Muscle of back (tissue), 3 donors: ENCODE measurements at regions not wholly inside any gene's neighbourhood (a gene's known extent, or its start where the extent isn't known, plus 50 kb on each side); places are given as distances from the start of the nearest gene placed in this dataset.
"Not testable (repeated sequence)": the region's sequence is repeated elsewhere in the genome, so short reads cannot be mapped to it uniquely, and the experiment has no call there.

Experiments
- DNase-seq, 3 donors: peaks; one replicate each; pipeline versions ENCODE4 v3.0.0 to v3.0.0-alpha.2; 2013

DNA sequence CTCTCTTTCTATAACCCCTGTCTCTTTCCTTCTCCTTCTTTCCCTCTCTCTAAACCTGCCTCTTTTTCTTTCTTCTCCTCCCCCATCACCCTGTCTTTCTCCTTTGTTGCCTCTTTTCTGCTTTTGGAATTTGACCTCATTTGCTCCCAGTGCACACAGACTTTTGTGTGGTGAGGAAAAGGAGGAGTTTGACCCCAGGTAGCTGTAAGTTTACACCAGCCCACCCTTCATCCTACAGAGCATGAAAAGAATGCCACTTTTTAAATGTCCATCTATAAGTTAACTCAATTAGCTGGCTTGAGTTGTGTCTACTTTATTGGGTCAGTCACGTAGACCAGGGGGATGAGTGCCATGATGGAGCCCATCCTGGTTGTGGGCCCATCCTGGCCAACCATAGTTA, 146.8 kb upstream of the SLC38A2 start:
- no peak for DNase-seq

DNA sequence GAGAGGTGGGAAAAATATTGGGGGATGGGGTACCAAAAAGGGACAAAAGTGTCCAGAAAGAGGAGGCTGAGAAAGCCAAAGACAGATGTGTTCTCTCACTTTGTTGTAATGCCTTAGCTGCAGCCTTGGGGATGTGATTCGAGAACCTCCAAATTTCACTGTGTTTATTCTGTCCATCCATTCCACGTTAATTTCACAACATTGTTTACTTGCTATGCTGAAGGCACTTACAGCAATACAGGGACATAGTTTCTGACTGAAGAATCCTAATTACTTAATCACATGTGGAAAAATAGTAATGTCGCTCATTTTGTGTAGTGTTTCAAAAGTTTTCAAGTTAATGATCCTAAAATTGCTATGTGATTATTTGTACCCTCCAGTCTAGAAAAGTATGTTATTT, 146.2 kb upstream of the SLC38A2 start:
- DNase-seq: no peak

DNA sequence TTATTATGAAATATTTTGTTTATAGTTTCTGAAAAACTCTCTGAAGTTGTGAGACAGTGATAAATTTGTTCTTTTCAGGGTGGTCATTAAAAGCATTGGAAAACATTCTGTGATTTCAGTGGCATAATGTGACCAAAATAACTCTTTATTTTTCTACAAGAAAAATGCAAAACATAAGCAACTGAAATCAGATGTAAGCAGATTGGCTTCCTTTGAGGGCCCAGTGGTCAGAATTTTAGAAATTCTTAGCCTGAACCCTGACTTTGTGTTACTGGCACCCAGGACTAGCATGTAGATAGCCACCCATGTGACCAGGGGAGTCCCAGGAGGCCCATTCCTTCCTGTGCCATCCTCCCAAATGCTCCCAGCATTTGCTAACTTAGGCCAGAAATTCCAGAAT, 145.6 kb upstream of the SLC38A2 start:
- DNase-seq: no peak

DNA sequence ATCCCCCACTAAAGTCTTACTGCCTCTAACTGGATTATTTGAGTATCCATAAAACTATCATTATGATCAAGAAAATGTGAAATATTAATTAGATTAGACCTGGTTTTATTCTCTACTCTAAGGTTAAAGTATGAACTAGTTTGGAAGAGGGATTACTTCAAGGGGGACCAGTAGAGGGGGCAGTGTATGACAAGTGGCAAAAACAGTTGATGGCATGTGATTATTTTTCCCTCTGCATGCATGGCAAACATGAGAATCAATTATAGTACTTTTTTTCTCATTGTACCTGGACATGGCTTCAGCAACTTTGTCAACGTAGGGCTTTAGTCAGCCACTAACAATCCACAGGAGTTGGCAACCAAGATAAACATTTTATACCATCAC, 145.0 kb upstream of the SLC38A2 start:
- DNase-seq: no peak

DNA sequence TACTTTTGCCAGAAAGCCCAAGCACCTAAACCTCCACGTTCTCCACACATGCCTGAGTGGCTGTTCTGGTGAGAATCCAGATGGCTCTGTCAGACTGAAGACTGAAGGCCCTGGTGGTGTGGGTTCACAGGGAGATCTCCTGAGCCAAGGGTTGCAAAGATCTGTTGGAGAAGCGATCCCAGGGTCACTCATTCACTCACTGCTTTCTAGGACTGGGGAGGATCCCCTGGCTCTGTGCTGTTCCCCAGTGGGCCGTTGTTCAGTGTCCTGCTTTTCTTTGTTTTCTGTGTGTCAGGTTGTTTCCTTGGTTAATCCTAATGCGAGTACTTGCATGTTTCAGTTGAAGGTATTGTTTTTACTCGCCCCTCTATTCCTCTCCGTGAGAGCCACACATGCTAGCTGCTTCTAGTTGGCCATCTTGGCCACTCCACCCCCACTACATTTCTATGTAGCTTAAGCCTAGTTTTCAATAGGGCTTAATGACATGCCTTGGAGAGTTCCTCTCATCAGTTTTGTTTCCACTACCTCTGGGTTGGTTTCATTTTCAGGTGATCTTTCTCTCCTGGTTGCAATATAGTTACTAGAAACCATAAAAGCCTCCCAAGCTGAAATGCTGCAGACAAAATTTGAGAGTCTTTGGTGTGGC, 144.5 kb upstream of the SLC38A2 start:
- DNase-seq: no peak

DNA sequence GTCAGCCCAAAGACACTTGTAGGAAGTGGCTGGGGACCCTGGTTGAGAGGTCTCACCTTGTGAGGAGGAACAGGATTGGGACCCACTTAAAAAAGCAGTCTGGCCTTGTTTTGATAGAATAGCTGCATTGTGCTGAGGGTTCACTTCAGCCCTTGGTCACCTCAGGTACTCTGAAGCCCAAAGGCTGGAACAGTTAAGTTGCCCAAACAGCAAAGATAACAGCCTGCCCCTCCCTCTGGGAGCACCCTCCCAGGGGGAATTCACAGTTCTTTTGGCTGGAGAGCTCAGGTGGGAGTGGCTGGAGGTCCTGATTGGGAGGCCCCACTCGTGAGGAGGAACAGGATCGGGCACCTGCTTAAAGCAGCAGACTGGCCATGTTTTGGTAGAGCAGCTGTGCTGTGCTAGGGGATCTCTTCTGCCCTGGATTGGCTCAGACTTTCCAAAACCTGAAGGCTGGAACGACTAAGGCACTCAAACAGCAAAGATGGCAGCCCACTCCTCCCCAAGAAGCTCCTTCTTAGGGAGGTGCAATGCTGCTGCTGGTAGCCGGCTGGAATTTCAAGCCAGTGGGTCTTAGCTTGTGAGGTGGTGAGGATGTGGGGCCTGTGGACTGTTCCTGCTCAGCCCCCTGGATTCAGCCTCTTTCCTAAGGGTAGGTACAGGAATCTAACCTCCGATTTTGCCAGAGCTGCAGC, 143.8 kb upstream of the SLC38A2 start:
- no peak for DNase-seq

DNA sequence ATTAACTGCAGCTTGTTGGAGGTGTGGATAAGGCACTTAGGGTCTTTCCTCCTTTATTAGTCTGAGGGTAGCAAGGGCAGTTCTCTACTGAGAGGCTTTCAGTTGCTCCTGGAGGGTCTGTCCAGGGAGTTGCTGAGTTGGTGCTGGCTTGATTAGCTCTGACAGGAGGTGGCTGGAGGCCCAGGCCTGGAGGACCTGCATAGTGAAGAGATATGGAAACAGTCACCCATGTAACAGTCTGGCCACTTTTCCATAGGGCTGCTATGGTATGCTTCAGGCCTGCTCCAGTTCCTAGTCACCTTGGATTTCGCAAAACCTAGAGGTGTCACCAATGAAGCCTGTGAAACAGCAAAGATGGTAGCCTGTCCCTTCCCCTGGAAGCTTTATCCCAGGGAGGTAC, 143.3 kb upstream of the SLC38A2 start:
- no peak for DNase-seq

DNA sequence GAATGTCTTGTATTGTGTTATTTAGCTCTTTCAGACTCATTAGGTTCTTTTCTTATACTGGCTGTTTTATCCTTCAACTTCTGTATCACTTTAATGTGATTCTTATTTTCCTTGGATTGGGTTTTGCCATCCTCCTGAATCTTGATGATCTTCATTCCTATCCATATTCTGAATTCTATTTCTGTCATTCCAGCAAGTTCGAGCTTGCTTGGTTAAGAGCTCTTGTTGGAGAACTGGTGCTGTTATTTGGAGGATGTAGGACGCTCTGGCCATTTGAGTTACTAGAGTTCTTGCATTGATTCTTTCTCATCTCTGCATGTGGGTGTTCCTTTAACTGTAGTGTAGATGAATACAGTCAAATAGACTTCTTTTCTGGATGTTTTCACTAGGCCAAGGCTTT, 142.3 kb upstream of the SLC38A2 start:
- DNase-seq: no peak

DNA sequence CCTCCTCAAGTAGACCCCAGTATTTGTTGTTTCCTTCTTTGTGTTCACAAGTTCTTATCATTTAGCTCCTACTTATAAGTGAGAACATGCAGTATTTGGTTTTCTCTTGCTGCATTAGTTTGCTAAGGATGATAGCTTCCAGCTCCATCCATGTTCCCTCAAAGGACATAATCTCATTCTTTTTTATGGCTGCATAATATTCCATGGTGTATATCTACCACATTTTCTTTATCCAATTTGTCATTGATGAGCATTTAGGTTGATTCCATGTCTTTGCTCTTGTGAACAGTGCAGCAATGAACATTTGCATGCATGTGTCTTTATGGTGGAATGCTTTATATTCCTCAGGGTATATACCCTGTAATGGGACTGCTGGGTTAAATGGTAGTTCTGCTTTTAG, 137.7 kb upstream of the SLC38A2 start:
- DNase-seq: not testable (repeated sequence)

DNA sequence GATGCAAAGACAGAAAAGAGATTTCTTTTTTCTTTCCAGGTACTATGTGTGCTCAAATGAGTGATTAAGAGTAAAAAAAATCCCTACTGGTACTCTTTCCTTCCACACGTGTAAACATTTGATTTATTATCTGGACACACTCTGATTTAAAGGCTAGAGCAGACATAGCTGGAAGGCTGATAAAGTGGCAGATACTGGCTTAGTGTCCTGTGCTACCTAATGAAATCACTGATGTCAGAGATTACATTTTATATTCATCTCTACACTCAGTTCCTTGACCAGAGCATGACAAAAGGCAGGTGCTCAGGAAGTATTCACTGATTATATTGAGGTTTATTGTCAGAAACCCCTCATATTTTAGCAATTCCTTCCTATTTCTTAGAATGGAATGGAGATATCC, 136.6 kb upstream of the SLC38A2 start:
- DNase-seq: no peak

DNA sequence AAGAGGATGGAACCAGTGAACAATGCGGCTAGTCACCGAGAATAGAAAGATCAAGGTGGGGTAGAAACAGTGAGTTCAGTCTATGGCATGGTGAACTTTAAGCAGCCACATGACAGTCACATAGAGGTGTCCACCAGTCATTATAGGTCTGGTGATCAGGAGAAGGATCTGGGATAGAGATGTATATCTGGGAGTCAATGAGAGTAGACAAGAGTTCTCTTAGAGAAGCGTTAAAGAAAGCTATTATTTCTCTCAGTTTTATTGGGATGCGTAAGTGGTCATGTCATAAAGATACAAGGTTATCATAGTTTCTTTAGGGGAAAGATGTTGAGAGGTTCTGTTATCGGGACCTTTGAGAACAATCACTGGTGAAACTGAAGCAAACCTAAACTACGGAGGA, 136.1 kb upstream of the SLC38A2 start:
- no peak for DNase-seq

DNA sequence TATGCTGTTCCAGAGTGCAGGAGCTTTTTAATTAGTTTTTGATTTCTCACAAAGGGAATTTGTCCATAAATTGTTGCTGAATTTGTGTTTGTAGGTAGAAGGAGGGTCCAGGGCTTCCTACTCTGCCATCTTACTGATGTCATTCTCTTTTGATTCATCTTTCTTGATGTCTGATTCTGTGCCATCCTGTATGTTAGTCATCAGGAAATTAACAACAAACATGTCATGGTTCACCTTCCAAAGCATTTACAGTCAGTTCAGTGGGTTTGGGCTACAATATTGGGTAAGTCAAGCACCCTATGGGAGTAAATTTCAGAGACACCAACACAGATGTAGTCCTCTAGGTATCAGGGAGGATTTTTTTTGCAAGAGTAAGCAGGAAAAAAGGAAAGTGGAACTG, 135.2 kb upstream of the SLC38A2 start:
- DNase-seq: no peak

DNA sequence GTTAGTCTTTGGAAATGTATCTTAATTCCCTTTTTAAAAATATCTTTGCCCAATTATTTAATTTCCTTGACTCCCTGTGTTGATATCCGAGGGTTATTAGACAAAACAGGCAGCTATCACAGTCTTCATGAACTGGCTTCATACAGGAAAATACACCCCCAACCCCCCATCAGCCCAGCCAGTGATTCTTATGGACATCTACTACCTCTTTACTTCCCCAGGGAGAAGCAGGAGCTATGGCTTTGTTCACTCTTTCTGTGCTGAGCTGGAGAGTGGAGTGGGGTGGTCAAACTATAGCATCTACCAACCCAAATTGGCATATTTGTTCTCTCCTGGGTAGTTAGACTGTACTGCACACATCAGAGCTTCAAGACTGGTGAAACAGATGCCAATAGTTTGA, 134.4 kb upstream of the SLC38A2 start:
- DNase-seq: no peak

DNA sequence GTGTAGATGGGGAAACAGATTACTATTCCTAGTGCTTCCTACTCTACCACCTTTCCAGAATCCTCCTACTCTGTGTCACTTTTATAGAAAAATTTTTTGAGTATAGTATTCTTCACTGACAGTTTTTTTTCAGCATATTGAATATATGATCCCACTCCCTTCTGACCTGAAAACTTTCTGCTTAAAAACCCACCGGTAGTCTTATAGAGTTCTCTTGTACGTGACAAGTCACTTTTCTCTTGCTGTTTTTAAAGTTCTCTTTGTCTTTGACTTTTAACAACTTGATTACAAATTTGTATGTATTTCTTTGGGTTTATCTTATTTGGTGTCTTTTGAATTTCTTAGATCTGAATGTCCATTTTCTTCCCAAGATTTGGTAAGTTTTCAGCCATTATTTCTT, 133.6 kb upstream of the SLC38A2 start:
- no peak for DNase-seq

DNA sequence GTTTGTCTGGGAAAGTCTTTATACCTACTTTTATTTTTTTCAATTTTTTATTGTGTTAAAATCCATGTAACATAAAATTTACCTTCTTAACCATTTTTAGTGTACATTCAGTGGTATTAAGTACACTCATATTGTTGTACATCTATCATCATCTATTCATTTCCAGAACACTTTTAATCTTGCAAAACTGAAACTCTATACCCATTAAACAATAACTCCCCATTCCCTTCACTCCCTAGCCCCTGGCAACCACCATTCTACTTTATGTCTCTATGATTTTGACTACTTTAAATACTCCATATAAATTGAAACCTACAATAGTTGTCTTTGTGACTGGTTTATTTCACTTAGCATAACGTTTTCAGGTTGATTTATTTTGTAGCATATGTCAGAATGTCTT, 131.9 kb upstream of the SLC38A2 start:
- DNase-seq: no peak

DNA sequence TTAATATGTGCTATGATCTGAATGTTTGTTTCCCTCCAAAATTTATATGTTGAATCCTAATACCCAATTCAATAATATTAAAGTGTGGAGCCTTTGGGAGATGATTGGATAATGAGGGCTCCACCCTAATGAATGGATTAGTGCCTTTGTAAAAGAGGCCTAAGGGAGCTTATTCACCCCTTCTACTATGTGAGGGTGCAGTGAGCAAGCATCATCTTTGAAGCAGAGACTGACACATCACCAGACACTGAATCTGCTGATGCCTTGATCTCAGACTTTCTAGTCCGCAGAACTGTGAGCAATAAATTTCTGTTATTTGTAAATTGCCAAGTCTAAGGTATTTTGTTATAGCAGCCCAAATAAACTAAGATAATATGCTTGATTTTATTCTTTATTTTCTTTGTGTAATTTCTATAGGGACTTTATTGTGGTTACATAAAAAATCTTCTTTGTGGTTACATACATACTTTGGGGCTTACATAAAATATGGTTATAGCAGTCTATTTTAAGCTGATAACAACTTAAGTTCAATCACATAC, 131.1 kb upstream of the SLC38A2 start:
- DNase-seq: no peak

DNA sequence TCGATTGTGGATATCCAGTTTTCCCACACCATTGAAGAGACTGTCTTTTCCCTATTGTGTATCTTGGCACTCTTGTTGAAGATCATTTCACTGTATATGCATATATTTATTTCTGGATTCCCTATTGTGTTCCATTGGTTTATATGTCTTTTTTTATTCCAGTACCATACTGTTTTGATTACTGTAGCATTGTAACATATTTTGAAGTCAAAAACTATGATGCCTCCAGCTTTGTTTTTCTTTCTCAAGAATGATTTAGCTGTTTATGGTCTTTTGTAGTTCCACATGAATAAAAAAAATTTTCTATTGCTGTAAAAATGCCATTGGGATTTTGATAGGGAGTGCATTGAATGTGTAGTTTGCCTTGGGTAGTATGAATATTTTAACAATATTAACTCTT, 128.1 kb upstream of the SLC38A2 start:
- no peak for DNase-seq

DNA sequence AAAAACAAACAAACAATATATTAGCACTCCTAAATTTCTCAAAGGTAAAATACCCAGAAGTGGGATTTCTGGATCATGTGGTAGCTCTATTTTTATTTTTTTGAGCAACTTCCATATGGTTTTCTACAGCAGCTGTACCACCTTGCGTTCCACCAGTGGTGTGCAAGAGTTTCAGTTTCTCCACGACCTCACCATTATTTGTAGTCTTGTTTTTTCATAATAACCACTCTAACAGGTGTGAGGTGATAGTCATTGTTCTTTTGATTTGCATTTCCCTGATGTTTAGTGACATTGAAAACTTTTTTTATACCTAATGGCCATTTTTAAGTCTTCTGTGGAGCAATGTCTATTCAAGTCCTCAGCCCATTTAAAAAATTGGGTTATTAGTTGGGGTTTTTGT, 127.3 kb upstream of the SLC38A2 start:
- no peak for DNase-seq

DNA sequence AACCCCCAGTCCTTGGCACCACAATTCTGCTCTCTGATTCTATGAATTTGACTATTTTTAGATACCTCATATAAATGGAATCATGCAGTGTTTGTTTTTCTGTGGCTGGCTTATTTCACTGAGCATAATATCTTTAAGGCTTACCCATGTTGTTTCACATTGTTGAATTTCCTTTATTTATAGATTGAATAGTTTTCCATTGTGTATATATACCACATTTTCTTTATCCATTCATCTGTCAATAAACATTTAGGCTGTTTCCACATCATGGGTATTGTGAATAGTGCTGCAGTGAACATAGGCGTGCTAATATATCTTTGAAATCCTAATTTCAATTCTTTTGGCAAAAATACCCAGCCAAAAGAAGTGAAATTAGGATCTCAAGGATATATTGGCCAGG, 126.7 kb upstream of the SLC38A2 start:
- DNase-seq: no peak

DNA sequence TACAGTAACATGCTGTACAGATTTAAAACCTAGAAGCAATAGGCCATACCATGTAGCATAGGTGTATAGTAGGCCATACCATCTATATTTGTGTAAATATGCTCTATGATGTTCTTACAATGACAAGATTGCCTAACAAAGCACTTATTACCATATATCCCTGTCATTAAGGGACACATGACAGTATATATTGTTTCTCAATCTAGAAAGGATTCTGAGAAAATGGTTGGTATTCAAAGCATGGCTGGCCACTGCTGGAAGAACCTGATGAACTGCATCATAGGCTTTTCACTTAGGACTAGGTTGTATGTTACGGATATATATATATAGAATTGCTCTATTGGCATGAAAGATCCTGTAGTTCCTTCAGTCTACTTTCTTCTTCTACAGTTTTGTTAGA, 125.2 kb upstream of the SLC38A2 start:
- DNase-seq: no peak

DNA sequence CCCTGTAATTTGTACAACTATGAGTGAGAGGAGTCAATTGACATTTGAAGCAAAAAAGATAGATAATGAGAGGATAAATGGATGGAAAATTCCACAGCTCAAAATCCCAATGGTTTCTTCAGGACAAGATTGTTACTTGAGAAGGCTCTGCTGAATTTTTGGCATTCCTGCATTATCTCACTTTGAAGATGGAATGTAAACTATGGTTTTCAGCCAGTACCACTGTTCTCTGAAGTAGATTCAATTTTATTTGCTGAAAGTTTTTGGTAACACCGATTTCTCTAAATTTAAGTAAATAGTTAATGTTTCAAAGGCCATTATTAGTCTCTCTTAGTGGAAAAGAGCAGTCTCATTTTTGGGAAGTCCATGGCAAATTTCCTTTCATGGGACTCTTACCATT, 121.9 kb upstream of the SLC38A2 start:
- peak in 2 of 3 donors; percentile 24 to 60 for DNase-seq

DNA sequence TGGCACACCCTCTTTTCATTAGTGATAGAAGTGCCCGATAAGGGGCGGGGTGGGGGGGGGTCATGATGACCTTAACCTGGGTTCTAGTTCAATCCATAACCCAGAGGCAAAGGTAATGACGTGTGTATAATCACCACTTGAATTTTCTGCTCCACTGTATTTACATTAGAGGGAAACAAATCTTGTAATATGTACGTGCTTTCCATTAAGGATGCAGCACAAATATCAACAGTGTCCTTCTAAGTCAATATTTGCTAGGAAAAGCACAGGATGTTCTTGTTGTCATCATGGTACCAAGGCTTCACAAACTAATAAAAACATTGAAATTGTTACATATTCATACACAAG, 121.2 kb upstream of the SLC38A2 start:
- no peak for DNase-seq

DNA sequence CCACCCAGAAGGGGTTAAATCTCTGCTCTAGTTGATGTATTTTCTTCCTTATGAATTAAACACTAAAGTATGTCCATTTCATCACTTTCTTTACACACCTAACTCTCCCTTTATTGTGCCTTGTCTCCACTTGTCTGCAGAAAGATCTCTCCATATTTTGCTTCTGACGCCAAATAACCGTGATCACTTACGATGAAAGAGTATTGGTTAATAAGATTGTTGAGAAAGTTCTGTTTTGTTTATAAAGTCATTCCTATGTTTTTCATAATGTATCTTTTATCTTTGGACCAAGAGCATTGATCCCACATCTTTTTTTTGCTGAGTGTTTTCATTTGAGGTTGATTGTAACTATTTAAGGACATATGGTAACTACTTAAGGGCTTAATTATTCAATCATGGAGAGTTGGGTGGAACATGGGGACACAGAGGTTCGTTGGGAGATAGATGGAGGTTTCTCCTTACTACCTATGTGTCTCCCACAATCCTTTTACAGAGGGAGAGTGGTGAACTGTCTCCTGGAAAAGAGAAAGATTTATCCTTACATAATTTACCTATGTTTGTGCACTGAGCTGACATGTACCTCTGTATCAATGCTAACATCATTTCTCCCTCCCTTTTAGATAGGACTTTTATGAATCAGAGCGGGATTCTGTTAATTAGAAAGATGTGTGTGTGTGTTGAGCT, 120.7 kb upstream of the SLC38A2 start:
- DNase-seq: no peak
